Heart left ventricle (tissue), 16 donors: ENCODE measurements at regions not wholly inside any gene's neighbourhood (a gene's known extent, or its start where the extent isn't known, plus 50 kb on each side); places are given as distances from the start of the nearest gene placed in this dataset.

ENCODE experiments used
- ATAC-seq, 4 donors: fragments of 200-7000 bp; cut with Tn5 transposase; one replicate each; pipeline ENCODE4 v1.9.1; 2020 to 2022; ENCODE audit warnings: moderate library complexity in 4 of 4, mild to moderate bottlenecking in 3 of 4, moderate number of reproducible peaks in 1 of 4
- DNase-seq, 5 donors: peaks; one replicate each; pipeline ENCODE4 v3.0.0-alpha.2; 2020
- H3K27ac ChIP-seq, 12 donors: fragments of 200-600 bp; sonication (generic) in 4 of 12; one replicate each; pipeline versions ENCODE4 v1.5.0 to v1.8.0; 2016 to 2022; ENCODE audit warnings: mild to moderate bottlenecking in 2 of 12
- H3K27me3 ChIP-seq, 9 donors: fragments of 200-600 bp; sonication (generic) in 2 of 9; one replicate each; pipeline versions ENCODE4 v1.5.1 to v1.8.0; 2016 to 2022; ENCODE audit warnings: mild to moderate bottlenecking in 3 of 9
- H3K36me3 ChIP-seq, 9 donors: fragments of 200-600 bp; sonication (generic) in 2 of 9; one replicate each; pipeline versions ENCODE4 v1.5.0 to v1.8.0; 2018 to 2022; ENCODE audit warnings: mild to moderate bottlenecking in 2 of 9
- H3K4me1 ChIP-seq, 12 donors: fragments of 200-600 bp; sonication (generic) in 4 of 12; one replicate each; pipeline versions ENCODE4 v1.5.0 to v1.8.0; 2016 to 2022; ENCODE audit warnings: mild to moderate bottlenecking in 3 of 12
- H3K4me3 ChIP-seq, 12 donors: fragments of 200-600 bp; sonication (generic) in 4 of 12; one replicate each; pipeline versions ENCODE4 v1.5.0 to v1.8.0; 2017 to 2022; ENCODE audit warnings: mild to moderate bottlenecking in 9 of 12, moderate library complexity in 4 of 12
- H3K9me3 ChIP-seq, 12 donors: fragments of 200-600 bp; sonication (generic) in 4 of 12; one replicate each; pipeline versions ENCODE4 v1.5.0 to v1.8.0; 2016 to 2022; ENCODE audit warnings: mild to moderate bottlenecking in 1 of 12
- POLR2A ChIP-seq, 2 donors: fragments of 450-650 bp; IDR thresholded peaks; one replicate each; pipeline ENCODE4 v1.6.1; 2017; ENCODE audit warnings: antibody characterized with exemption in 2 of 2, mild to moderate bottlenecking in 2 of 2, moderate library complexity in 2 of 2
- WGBS, 4 donors: extraction: QIAGEN DNeasy Blood & Tissue Kit in 2 of 4; methylation state at CpG; one replicate each; pipeline versions ENCODE4 v1.1.5 to v1.1.7; 2013 to 2018; 5-methylcytosine and 5-hydroxymethylcytosine counted together
- intact Hi-C, 10 donors: fragments of 100-400 bp; cut with DNase I; formaldehyde crosslinking; loops; one replicate each; pipeline versions ENCODE4 v1.11.1 to v1.14.2; 2022
- TF ChIP-seq, protein P1 (sequence below), 12 donors: fragments of 200-600 bp; sonication (generic) in 4 of 12; IDR thresholded peaks; one replicate each; pipeline versions ENCODE4 v1.5.0 to v1.8.0; 2018 to 2022; ENCODE audit warnings: antibody characterized with exemption in 12 of 12, mild to moderate bottlenecking in 5 of 12
- donor health status: ischemic (EF 13 %, LVEDD 7.1; RV severe dilation, severe dysfunction).
- donor health status: healthy with polysubstance abuse.
- donor health status: DM: no; HTN: yes; CAD: no.
- donor health status: DM: no; HTN: no; CAD: no.
- donor health status: ischemic (EF 25% LVEDD 6.9; RV normal size, moderate dysfunction).
- donor health status: ischemic (EF 25% LVEDD 5.7; RV mildly dilated, moderate dysfunction).
- donor health status: healthy.
- donor health status: DM: yes; HTN: yes; CAD: no.
- donor health status: ischemic (EF 35%, LVEDD 5.7; RV mildly dilated, moderate dysfunction).
- donor health status: nonischemic (EF 11% LVEDD 7.7; RV severe dilation, severe dysfunction).
- donor health status: DM: yes; HTN: yes; CAD: no.
- donor health status: PGD.
- donor health status: ischemic (EF 29% LVEDD 5.4; RV normal size, mild dysfunction).
- donor health status: nonischemic (EF 23%, LVEDD 6.1; RV moderate dilation, normal function).

DNA sequence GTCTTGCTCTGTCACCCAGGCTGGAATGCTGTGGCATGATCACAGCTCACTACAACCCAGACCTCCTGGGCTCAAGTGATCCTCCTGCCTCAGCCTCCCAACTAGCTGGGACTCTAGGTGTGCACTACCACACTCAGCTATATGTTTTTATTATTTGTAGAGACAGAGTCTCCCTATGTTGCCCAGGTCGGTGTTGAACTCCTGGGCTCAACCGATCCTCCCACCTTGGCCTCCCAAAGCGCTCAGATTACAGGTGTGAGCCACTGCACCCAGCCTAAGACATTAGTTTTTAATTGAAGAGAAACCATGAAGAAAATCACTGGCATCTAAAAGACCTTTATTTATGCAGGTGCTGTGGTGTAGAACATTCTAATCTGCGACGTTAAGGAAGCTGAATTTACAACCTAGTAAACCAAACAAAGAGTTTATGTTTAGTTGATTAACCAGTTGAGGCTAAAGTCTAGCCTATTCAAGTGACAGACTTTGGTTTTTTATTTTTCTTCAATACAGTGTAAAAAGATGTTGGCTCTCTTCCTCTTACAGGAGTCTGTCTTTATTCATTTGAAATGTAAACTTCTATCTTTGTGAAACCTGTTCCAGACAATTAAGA lies 52.5 kb upstream of the NBL1 start:
- TF ChIP-seq POLR2A (IDR thresholded peaks at IDR 0.05): no peak
- TF ChIP-seq, protein P1, sequence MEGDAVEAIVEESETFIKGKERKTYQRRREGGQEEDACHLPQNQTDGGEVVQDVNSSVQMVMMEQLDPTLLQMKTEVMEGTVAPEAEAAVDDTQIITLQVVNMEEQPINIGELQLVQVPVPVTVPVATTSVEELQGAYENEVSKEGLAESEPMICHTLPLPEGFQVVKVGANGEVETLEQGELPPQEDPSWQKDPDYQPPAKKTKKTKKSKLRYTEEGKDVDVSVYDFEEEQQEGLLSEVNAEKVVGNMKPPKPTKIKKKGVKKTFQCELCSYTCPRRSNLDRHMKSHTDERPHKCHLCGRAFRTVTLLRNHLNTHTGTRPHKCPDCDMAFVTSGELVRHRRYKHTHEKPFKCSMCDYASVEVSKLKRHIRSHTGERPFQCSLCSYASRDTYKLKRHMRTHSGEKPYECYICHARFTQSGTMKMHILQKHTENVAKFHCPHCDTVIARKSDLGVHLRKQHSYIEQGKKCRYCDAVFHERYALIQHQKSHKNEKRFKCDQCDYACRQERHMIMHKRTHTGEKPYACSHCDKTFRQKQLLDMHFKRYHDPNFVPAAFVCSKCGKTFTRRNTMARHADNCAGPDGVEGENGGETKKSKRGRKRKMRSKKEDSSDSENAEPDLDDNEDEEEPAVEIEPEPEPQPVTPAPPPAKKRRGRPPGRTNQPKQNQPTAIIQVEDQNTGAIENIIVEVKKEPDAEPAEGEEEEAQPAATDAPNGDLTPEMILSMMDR (IDR thresholded peaks at IDR 0.05): no peak
- 85 to 88% (median 86%) methylated on average over 5 of the region's 5 CpGs for WGBS, 4 donors
- Histone ChIP-seq H3K36me3 (no peaks in the 10 kb centered on the region), H3K27ac (no peak overlapping the region), H3K27me3 (no peaks in the 10 kb centered on the region), H3K4me3 (no peak overlapping the region), H3K9me3 (no peaks in the 10 kb centered on the region), H3K4me1 (peaks cover 0 to 9% (median 6%) of the 10 kb centered on the region in 12 donors)
- intact Hi-C loops: loop anchor here in 4 of 10 donors (10.0 kb wide), 2 partner anchors 53 to 107 kb away; partner anchors contain the start of genes CAPZB (in 4 of the 4) and NBL1 (in 1 of the 4)
- DNase-seq (no peak), ATAC-seq (no peak)

DNA sequence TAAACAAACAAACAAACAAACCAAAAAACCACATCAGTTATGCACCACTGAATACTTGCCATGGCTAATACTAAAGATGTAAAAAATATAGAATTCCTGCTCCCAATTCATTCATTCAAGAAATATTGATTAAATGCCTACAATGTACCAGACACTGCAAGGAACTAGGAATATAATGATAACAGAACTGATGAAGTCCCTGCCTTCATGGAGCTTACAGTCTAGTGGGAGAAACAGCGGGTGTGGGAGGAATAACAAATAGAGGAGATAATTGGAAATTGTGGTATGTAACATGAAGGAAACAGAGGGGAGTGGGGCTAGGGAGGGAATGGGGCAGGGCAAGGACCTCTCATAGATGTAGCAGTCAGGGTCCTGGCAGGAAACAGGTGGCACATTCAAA lies 58.6 kb upstream of the NBL1 start:
- Histone ChIP-seq H3K4me1 (peaks cover 0 to 9% (median 0%) of the 10 kb centered on the region in 12 donors), H3K27ac (no peak overlapping the region), H3K4me3 (no peak overlapping the region), H3K36me3 (no peaks in the 10 kb centered on the region), H3K27me3 (no peaks in the 10 kb centered on the region), H3K9me3 (no peaks in the 10 kb centered on the region)
- no peak for DNase-seq
- no peak for ATAC-seq
- TF ChIP-seq, protein P1 (IDR thresholded peaks at IDR 0.05): no peak
- TF ChIP-seq POLR2A (IDR thresholded peaks at IDR 0.05): no peak
- intact Hi-C loops: loop anchor here in 3 of 10 donors (5.0 to 10.0 kb wide), 2 partner anchors 93 to 191 kb away; no protein-coding TSS in a partner anchor
- 89 to 99% (median 92%) methylated on average over 1 of the region's 1 CpG for WGBS, 4 donors

DNA sequence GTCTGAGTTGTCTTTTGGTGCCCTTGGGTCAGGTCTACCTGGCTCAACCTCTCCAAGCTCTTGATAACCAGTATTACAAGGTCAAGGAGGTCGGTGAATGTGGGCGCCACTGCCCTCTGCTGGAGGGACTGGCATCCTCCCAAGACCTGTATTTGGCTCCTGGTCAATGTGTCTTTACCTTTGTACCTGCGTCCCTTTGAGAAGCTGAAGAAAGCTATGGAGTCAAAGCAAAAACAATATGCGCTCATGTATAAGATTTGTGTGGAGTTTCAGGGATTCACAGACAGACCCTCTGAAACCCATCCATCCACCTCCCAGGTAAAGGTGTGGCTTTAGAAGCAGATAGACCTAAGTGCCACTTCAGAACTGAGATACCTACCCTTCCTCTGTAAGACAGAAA lies 61.8 kb upstream of the NBL1 start:
- ATAC-seq (peak in 2 of 4 donors; percentile 62 to 65), DNase-seq (peak in 4 of 5 donors; percentile 31 to 77 (median 40))
- intact Hi-C loops: loop anchor here in 5 of 10 donors (1.0 to 10.0 kb wide), 4 partner anchors 95 to 240 kb away; partner anchors contain the start of gene CAPZB (in 2 of the 5)
- Histone ChIP-seq H3K27me3 (no peaks in the 10 kb centered on the region), H3K4me1 (peaks cover 0 to 9% (median 0%) of the 10 kb centered on the region in 12 donors), H3K9me3 (no peaks in the 10 kb centered on the region), H3K36me3 (no peaks in the 10 kb centered on the region), H3K27ac (no peak overlapping the region), H3K4me3 (no peak overlapping the region)
- 48 to 63% (median 57%) methylated on average over 4 of the region's 4 CpGs for WGBS, 4 donors
- TF ChIP-seq POLR2A (IDR thresholded peaks at IDR 0.05): no peak
- TF ChIP-seq, protein P1 (IDR thresholded peaks at IDR 0.05): peak; percentile 37 to 71 (median 56)

DNA sequence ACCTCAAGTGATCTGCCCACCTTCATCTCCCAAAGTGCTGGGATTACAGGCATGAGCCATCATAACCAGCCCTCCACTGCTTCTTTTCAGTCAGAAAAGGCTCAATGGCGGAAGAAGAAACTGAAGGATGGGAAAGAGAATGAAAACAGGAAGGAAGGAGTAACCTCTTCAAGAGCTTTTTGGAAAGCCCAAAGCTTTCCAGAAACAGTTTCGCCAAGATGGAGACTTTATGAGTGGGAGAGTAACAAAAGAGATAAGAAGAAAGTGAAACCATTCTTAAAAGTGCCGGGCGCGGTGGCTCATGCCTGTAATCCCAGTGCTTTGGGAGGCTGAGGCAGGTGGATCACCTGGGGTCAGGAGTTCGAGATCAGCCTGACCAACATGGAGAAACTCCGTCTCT lies 62.7 kb upstream of the NBL1 start:
- Histone ChIP-seq H3K4me3 (no peak overlapping the region), H3K4me1 (peaks cover 0 to 9% (median 0%) of the 10 kb centered on the region in 12 donors), H3K27me3 (no peaks in the 10 kb centered on the region), H3K27ac (no peak overlapping the region), H3K9me3 (no peaks in the 10 kb centered on the region), H3K36me3 (no peaks in the 10 kb centered on the region)
- TF ChIP-seq POLR2A (IDR thresholded peaks at IDR 0.05): no peak
- TF ChIP-seq, protein P1 (IDR thresholded peaks at IDR 0.05): no peak
- no peak for ATAC-seq
- DNase-seq: no peak
- WGBS, 4 donors: 89 to 95% (median 95%) methylated on average over 7 of the region's 7 CpGs
- intact Hi-C loops: loop anchor here in 4 of 10 donors (5.0 to 10.0 kb wide), 3 partner anchors 94 to 239 kb away; partner anchors contain the start of gene CAPZB (in 2 of the 4)
